ENCODE measurements at regions not wholly inside any gene's neighbourhood (a gene's known extent, or its start where the extent isn't known, plus 50 kb on each side); places are given as distances from the start of the nearest gene placed in this dataset.
"Not testable (repeated sequence)": the region's sequence is repeated elsewhere in the genome, so short reads cannot be mapped to it uniquely, and the experiment has no call there.

DNA sequence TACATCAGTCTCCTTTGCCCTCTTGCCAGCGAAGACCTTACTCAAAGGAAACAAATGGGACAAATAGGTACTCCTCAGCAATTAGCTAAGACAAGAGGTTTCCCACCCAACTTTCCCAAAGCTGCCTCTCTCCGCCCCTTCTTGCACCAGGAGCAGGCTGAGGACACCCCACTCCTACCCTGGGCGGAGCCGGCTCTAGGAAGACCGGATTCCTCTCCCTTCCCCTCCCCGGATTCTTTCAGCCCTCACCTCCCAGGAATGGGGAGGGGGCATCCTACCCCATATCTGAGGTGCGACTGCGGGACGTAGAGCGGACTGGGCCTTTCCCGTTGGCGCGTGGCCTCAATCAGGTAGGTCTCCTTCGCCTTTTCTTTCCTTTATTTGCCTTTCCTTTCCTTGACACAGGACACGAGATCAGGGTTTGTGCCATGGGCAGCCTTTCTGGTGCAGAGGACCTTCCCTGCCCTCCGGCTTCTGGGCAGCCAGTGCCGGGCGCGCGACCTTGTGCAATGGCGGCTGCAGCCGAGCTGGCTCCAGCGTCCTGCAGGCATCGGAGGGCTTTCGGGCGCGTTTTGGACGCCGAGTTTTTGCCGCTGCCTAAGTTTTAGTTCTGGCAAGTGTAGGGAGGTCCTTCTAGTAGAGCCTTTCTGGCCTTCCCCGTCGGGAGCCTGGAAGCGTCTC is 279.9 kb downstream of the PLS3 start:
- not testable (repeated sequence) for H3K4me3 ChIP-seq (ENCODE audit: low read depth in 1 of 2, low read length in 2 of 2); H3K4me1 ChIP-seq (ENCODE audit: insufficient read depth, low read length); H3K27me3 ChIP-seq (ENCODE audit: control insufficient read depth in 1 of 2, insufficient read depth in 2 of 2, low read length in 2 of 2); H3K36me3 ChIP-seq (ENCODE audit: insufficient read depth, low read length); H3K9me3 ChIP-seq (ENCODE audit: low read length); H3K9ac ChIP-seq (ENCODE audit: low read length); H3K27ac ChIP-seq (ENCODE audit: low read depth, low read length)

DNA sequence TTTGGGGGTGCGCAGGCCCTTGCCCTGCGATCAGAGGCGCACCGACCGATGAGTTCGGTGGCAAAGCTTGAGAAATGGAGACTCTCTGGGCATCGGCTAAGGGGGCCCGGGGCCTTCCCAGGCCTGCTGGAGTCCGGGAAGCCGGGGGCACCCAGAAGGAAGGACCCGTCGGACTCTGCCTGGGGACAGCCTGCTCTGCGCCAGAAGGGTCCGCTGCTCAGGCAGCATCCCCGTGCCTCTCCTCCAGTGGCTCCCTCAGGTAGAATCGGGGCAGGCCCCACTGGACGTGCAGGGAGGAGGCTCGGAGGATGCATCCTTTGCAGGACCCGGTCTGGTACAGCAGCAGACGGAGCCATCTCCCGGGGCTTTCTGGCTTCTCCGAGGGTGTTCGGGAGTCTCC is 290.0 kb downstream of the PLS3 start:
- H3K9me3 ChIP-seq (ENCODE audit: low read length); H3K27ac ChIP-seq (ENCODE audit: low read depth, low read length): not testable (repeated sequence)

GRCh38 chrX:115853260-115853659 is 292.3 kb downstream of the PLS3 start:
- H3K36me3 ChIP-seq (ENCODE audit: insufficient read depth, low read length); H3K9ac ChIP-seq (ENCODE audit: low read length): not testable (repeated sequence)

More for the DNA sequence above, 290.0 kb downstream of the PLS3 start:
- H3K9ac ChIP-seq (ENCODE audit: low read length); H3K27me3 ChIP-seq (ENCODE audit: control insufficient read depth in 1 of 2, insufficient read depth in 2 of 2, low read length in 2 of 2); H3K4me3 ChIP-seq (ENCODE audit: low read depth in 1 of 2, low read length in 2 of 2); H3K4me1 ChIP-seq (ENCODE audit: insufficient read depth, low read length); H3K36me3 ChIP-seq (ENCODE audit: insufficient read depth, low read length): not testable (repeated sequence)

DNA sequence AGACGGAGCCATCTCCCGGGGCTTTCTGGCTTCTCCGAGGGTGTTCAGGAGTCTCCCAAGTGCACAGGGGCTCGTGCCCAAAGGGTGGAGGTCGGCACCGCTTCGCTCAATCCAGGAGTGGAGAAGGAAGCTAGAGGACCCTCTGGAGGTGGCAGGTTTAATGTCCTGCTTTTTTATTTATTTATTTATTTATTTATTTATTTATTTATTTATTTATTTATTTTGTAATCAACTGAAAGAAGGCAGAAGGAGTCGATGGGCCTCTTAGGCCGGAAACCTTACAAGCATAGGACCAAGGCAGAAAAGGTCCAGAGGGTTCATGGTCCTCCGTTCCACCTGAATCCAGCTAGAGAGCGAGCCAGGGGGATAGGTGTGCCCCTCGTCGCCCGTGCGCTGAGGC is 289.4 kb upstream of the AGTR2 start:
- not testable (repeated sequence) for H3K27me3 ChIP-seq (ENCODE audit: control insufficient read depth in 1 of 2, insufficient read depth in 2 of 2, low read length in 2 of 2); H3K9me3 ChIP-seq (ENCODE audit: low read length); H3K9ac ChIP-seq (ENCODE audit: low read length); H3K4me1 ChIP-seq (ENCODE audit: insufficient read depth, low read length); H3K4me3 ChIP-seq (ENCODE audit: low read depth in 1 of 2, low read length in 2 of 2); H3K36me3 ChIP-seq (ENCODE audit: insufficient read depth, low read length); H3K27ac ChIP-seq (ENCODE audit: low read depth, low read length)

More at GRCh38 chrX:115853260-115853659, 292.3 kb downstream of the PLS3 start:
- not testable (repeated sequence) for H3K4me1 ChIP-seq (ENCODE audit: insufficient read depth, low read length); H3K27me3 ChIP-seq (ENCODE audit: control insufficient read depth in 1 of 2, insufficient read depth in 2 of 2, low read length in 2 of 2); H3K27ac ChIP-seq (ENCODE audit: low read depth, low read length); H3K4me3 ChIP-seq (ENCODE audit: low read depth in 1 of 2, low read length in 2 of 2); H3K9me3 ChIP-seq (ENCODE audit: low read length)

- not testable (repeated sequence) for H3K27ac ChIP-seq (ENCODE audit: low read depth, low read length); H3K36me3 ChIP-seq (ENCODE audit: insufficient read depth, low read length); H3K27me3 ChIP-seq (ENCODE audit: control insufficient read depth in 1 of 2, insufficient read depth in 2 of 2, low read length in 2 of 2); H3K9me3 ChIP-seq (ENCODE audit: low read length); H3K4me1 ChIP-seq (ENCODE audit: insufficient read depth, low read length); H3K9ac ChIP-seq (ENCODE audit: low read length); H3K4me3 ChIP-seq (ENCODE audit: low read depth in 1 of 2, low read length in 2 of 2)
Observed at GRCh38 chrX:115884121-115884520, 286.4 kb upstream of the AGTR2 start.

GRCh38 chrX:115888041-115888440 is 282.5 kb upstream of the AGTR2 start:
- not testable (repeated sequence) for H3K9ac ChIP-seq (ENCODE audit: low read length); H3K36me3 ChIP-seq (ENCODE audit: insufficient read depth, low read length); H3K27me3 ChIP-seq (ENCODE audit: control insufficient read depth in 1 of 2, insufficient read depth in 2 of 2, low read length in 2 of 2); H3K4me1 ChIP-seq (ENCODE audit: insufficient read depth, low read length); H3K9me3 ChIP-seq (ENCODE audit: low read length)
- H3K27ac ChIP-seq (ENCODE audit: low read depth, low read length) = peak overlapping the region; percentile 85
- peak overlapping the region in 1 of 2 donors; percentile 42 for H3K4me3 ChIP-seq (ENCODE audit: low read depth in 1 of 2, low read length in 2 of 2)

DNA sequence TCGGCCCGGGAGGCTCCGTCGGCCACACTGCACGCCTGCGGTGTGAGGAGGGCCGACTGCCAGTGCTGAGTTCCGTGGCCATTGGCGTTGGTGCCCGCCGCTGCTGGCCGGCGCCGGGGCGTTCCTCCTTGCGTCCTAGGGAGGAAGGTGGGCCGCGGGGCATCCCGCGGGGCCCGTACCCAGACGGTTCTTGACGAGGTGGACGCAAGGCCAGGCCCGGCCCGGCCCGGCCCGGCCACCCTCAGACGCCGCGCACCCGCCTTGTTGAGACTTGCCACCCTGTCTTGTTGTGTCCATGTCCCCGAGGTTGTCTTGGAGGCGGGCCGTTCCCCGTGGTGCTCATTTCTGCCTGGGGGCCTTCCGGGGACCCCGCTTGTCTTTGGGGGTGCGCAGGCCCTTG is 282.0 kb upstream of the AGTR2 start:
- not testable (repeated sequence) for H3K9me3 ChIP-seq (ENCODE audit: low read length); H3K27me3 ChIP-seq (ENCODE audit: control insufficient read depth in 1 of 2, insufficient read depth in 2 of 2, low read length in 2 of 2); H3K9ac ChIP-seq (ENCODE audit: low read length); H3K36me3 ChIP-seq (ENCODE audit: insufficient read depth, low read length); H3K27ac ChIP-seq (ENCODE audit: low read depth, low read length); H3K4me3 ChIP-seq (ENCODE audit: low read depth in 1 of 2, low read length in 2 of 2)
- peaks cover 11% of the 10 kb centered on the region for H3K4me1 ChIP-seq (ENCODE audit: insufficient read depth, low read length)

DNA sequence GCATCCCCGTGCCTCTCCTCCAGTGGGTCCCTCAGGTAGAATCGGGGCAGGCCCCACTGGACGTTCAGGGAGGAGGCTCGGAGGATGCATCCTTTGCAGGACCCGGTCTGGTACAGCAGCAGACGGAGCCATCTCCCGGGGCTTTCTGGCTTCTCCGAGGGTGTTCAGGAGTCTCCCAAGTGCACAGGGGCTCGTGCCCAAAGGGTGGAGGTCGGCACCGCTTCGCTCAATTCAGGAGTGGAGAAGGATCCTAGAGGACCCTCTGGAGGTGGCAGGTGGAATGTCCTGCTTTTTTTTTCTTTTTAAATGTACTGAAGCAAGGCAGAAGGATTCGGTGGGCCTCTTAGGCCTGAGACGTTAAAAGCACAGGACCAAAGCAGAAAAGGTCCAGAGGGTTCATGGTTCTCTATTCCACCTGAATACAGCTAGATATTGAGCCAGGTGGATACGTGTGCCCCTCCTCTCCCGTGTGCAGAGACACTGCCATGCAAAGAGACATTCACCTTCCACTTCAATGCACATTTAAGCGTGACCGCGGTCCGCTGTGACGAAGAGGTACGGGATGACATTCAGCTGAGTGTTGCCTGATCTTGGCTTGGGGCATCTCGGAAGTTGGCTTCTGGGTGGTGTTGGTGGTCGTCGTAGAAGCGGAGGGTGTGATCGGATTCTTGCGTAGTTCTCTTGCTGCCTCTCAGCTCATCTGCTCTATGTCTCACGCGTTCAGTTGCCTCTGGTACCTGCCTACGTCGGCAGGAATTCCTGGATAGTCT is 281.2 kb upstream of the AGTR2 start:
- no peaks in the 10 kb centered on the region for H3K27me3 ChIP-seq (ENCODE audit: control insufficient read depth in 1 of 2, insufficient read depth in 2 of 2, low read length in 2 of 2)
- no peak overlapping the region for H3K27ac ChIP-seq (ENCODE audit: low read depth, low read length)
- no peaks in the 10 kb centered on the region for H3K36me3 ChIP-seq (ENCODE audit: insufficient read depth, low read length)
- H3K9me3 ChIP-seq (ENCODE audit: low read length) = no peaks in the 10 kb centered on the region
- H3K4me1 ChIP-seq (ENCODE audit: insufficient read depth, low read length) = peaks cover 16% of the 10 kb centered on the region
- no peak overlapping the region for H3K9ac ChIP-seq (ENCODE audit: low read length)
- H3K4me3 ChIP-seq (ENCODE audit: low read depth in 1 of 2, low read length in 2 of 2) = no peak overlapping the region

DNA sequence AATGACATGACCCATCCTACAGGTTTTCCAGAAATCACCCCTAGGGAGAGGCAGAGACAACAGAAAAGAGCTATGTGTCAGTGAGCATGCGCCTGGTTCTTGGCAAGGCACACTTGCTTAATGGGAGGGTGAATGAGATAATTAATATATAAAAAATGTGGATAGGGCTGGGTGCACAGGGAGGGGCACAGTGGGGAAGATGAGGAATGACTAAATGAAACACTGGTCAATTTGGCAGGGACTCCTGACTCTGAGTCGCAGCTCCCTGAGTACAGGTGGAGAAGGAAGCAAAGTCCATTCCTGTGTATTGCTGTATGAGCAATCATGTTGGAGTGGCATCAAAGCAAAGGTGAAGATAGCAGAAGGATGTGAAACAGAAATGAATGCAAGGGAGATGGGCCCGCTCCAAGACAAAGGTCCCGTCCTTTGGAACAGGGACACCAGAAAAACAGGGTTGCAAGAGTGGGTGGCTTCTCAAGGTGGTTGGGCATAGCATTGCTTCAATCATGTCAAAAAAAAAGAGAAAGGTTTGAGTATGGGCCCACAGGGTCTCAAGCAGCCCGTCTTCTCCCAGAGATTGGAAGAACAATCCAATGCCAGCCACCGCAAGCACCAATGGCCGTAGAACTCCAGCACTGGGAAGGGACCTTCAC is 278.4 kb upstream of the AGTR2 start:
- H3K36me3 ChIP-seq (ENCODE audit: insufficient read depth, low read length) = no peaks in the 10 kb centered on the region
- H3K9me3 ChIP-seq (ENCODE audit: low read length) = no peaks in the 10 kb centered on the region
- H3K9ac ChIP-seq (ENCODE audit: low read length) = no peak overlapping the region
- H3K27ac ChIP-seq (ENCODE audit: low read depth, low read length) = peak overlapping the region; percentile 58
- H3K4me3 ChIP-seq (ENCODE audit: low read depth in 1 of 2, low read length in 2 of 2) = peak overlapping the region; percentile 38 to 43
- H3K4me1 ChIP-seq (ENCODE audit: insufficient read depth, low read length) = peaks cover 16% of the 10 kb centered on the region
- H3K27me3 ChIP-seq (ENCODE audit: control insufficient read depth in 1 of 2, insufficient read depth in 2 of 2, low read length in 2 of 2) = no peaks in the 10 kb centered on the region

DNA sequence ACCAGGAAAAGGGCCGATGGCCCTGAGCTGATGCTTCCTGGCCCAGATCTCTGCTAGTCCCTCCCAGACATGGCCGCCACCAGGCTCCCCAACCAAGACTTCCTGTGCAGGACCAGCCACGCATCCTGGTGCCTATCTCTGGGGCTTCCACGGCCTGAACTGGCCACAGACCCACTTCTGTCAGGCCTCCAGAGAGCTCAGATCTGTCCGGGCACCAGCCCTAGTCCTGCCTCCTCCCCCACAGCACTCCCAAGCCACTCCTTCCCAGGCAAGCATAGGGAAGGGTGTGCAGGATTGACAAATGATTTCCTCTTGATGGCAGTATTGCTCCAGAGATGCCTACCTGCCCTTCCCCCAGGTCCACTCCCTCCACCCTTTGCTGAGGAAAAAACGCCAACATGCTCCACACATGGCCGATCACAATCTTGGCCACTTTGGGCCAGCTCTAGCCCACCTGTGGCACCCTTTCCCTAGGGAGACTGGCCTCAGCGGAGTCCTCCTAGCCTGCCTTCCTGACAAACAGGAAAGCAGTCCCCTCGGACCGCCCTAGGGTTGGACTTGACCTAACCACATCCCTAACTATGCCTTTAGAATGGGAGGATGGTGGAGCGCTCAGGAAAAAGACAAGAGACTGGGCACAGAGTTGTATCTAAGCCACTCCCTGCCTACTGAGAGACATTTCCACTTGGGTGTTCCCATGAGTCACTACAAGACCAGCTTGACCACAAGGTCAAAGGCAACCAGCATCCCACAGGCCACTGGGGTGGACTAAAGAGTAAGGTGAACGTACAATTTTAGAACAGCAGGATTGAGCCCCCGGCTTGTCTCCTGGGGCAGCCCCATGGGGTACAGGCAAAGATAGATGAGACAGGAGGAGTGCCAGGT is 277.5 kb upstream of the AGTR2 start:
- Histone ChIP-seq H3K27ac (ENCODE audit: low read depth, low read length) (peak overlapping the region; percentile 58), H3K9ac (ENCODE audit: low read length) (no peak overlapping the region), H3K27me3 (ENCODE audit: control insufficient read depth in 1 of 2, insufficient read depth in 2 of 2, low read length in 2 of 2) (no peaks in the 10 kb centered on the region), H3K4me3 (ENCODE audit: low read depth in 1 of 2, low read length in 2 of 2) (peak overlapping the region; percentile 38 to 43), H3K9me3 (ENCODE audit: low read length) (no peaks in the 10 kb centered on the region), H3K36me3 (ENCODE audit: insufficient read depth, low read length) (no peaks in the 10 kb centered on the region), H3K4me1 (ENCODE audit: insufficient read depth, low read length) (peaks cover 16% of the 10 kb centered on the region)

- no peak overlapping the region for H3K27ac ChIP-seq (ENCODE audit: low read depth, low read length)
- H3K36me3 ChIP-seq (ENCODE audit: insufficient read depth, low read length) = no peaks in the 10 kb centered on the region
- no peaks in the 10 kb centered on the region for H3K27me3 ChIP-seq (ENCODE audit: control insufficient read depth in 1 of 2, insufficient read depth in 2 of 2, low read length in 2 of 2)
- H3K9ac ChIP-seq (ENCODE audit: low read length) = no peak overlapping the region
- peaks cover 20% of the 10 kb centered on the region for H3K4me1 ChIP-seq (ENCODE audit: insufficient read depth, low read length)
- H3K9me3 ChIP-seq (ENCODE audit: low read length) = no peaks in the 10 kb centered on the region
- no peak overlapping the region for H3K4me3 ChIP-seq (ENCODE audit: low read depth in 1 of 2, low read length in 2 of 2)
Observed at GRCh38 chrX:115894087-115894486, 276.5 kb upstream of the AGTR2 start.
